Gastroesophageal sphincter (tissue), 4 donors: ENCODE measurements at regions not wholly inside any gene's neighbourhood (a gene's known extent, or its start where the extent isn't known, plus 50 kb on each side); places are given as distances from the start of the nearest gene placed in this dataset.

Experiments
- ATAC-seq: fragments of 150-250 bp; one replicate; pipeline ENCODE4 v1.9.1; 2016; ENCODE audit warnings: mild to moderate bottlenecking, moderate library complexity
- H3K27ac ChIP-seq, 4 donors: fragments of 200-600 bp; sonication (generic) in 3 of 4; 1 replicate in 3 of 4; 2 replicates in 1 of 4; pipeline ENCODE4 v1.5.1; 2016 to 2019
- H3K27me3 ChIP-seq: fragments of 200-600 bp; sonication (generic); one replicate; pipeline ENCODE4 v1.5.1; 2019
- H3K36me3 ChIP-seq, 2 donors: fragments of 200-600 bp; sonication (generic); one replicate each; pipeline ENCODE4 v1.5.1; 2019; ENCODE audit warnings: control low read depth in 1 of 2
- H3K4me1 ChIP-seq, 3 donors: fragments of 200-600 bp; sonication (generic); 1 replicate in 2 of 3; 2 replicates in 1 of 3; pipeline ENCODE4 v1.5.1; 2016 to 2019; ENCODE audit warnings: control low read depth in 2 of 3
- H3K4me3 ChIP-seq, 2 donors: fragments of 200-600 bp; sonication (generic); one replicate each; pipeline ENCODE4 v1.5.1; 2019; ENCODE audit warnings: mild to moderate bottlenecking in 1 of 2, moderate library complexity in 1 of 2
- H3K9me3 ChIP-seq, 3 donors: fragments of 200-600 bp; sonication (generic); one replicate each; pipeline ENCODE4 v1.5.1; 2017 to 2019; ENCODE audit warnings: control low read depth in 2 of 3
- CTCF ChIP-seq, 4 experiments: fragments of 200-600 bp in 2 of 4; fragments of 450-650 bp in 2 of 4; sonication (generic) in 1 of 4; IDR thresholded peaks; one replicate each; pipeline ENCODE4 v1.5.1; 2017 to 2019; ENCODE audit warnings: antibody characterized with exemption in 4 of 4, mild to moderate bottlenecking in 2 of 4, moderate library complexity in 2 of 4
- EP300 ChIP-seq: sonication (generic); formaldehyde crosslinking; IDR thresholded peaks from one replicate; pipeline ENCODE4 v1.6.1; 2017; ENCODE audit warnings: antibody characterized with exemption, mild to moderate bottlenecking
- POLR2A ChIP-seq, 2 donors: fragments of 450-650 bp; IDR thresholded peaks; one replicate each; pipeline ENCODE4 v1.6.1; 2017; ENCODE audit warnings: antibody characterized with exemption in 2 of 2, mild to moderate bottlenecking in 2 of 2, moderate library complexity in 1 of 2
- POLR2AphosphoS5 ChIP-seq: sonication (generic); formaldehyde crosslinking; IDR thresholded peaks from one replicate; pipeline ENCODE4 v1.6.1; 2017; ENCODE audit warnings: antibody characterized with exemption
- WGBS, 2 donors: methylation state at CpG; one replicate each; pipeline ENCODE4 v1.1.5; 2018; ENCODE audit warnings: low coverage in 1 of 2; 5-methylcytosine and 5-hydroxymethylcytosine counted together

GRCh38 chr2:236700703-236701102, 131.1 kb downstream of the ACKR3 start:
- no peak for ATAC-seq
- H3K4me3 ChIP-seq: no peak overlapping the region
- H3K27me3 ChIP-seq: no peaks in the 10 kb centered on the region
- no peak overlapping the region for H3K27ac ChIP-seq
- no peaks in the 10 kb centered on the region for H3K9me3 ChIP-seq
- no peaks in the 10 kb centered on the region for H3K4me1 ChIP-seq
- WGBS, 2 donors: 83 to 100% methylated on average over 1 to 3 of the region's 4 CpGs
- no peaks in the 10 kb centered on the region for H3K36me3 ChIP-seq
- TF ChIP-seq EP300: no peak
- TF ChIP-seq POLR2A (IDR thresholded peaks at IDR 0.05): no peak
- no peak for TF ChIP-seq CTCF (IDR thresholded peaks at IDR 0.05)
- TF ChIP-seq POLR2AphosphoS5: no peak

- H3K36me3 ChIP-seq: no peaks in the 10 kb centered on the region
- WGBS, 2 donors: 84 to 90% methylated on average over 8 to 11 of the region's 14 CpGs
- TF ChIP-seq POLR2A (IDR thresholded peaks at IDR 0.05) (no peak), POLR2AphosphoS5 (no peak), CTCF (IDR thresholded peaks at IDR 0.05) (no peak)
Measured at GRCh38 chr2:236702657-236703372, 133.2 kb downstream of the ACKR3 start.

GRCh38 chr2:236703373-236703709, 133.7 kb downstream of the ACKR3 start:
- no peaks in the 10 kb centered on the region for H3K4me1 ChIP-seq
- no peaks in the 10 kb centered on the region for H3K36me3 ChIP-seq
- TF ChIP-seq POLR2A (IDR thresholded peaks at IDR 0.05): no peak
- no peak for TF ChIP-seq CTCF (IDR thresholded peaks at IDR 0.05)
- no peak for TF ChIP-seq EP300
- TF ChIP-seq POLR2AphosphoS5: no peak
- H3K4me3 ChIP-seq: no peak overlapping the region
- no peaks in the 10 kb centered on the region for H3K27me3 ChIP-seq
- no peak for ATAC-seq
- 100% methylated on average over 1 of the region's 2 CpGs; no CpG with 5 or more reads in 1 of the 2 donors for WGBS, 2 donors
- H3K9me3 ChIP-seq: no peaks in the 10 kb centered on the region
- H3K27ac ChIP-seq: no peak overlapping the region

More at GRCh38 chr2:236702657-236703372, 133.2 kb downstream of the ACKR3 start:
- Histone ChIP-seq H3K4me3 (no peak overlapping the region), H3K27me3 (no peaks in the 10 kb centered on the region), H3K9me3 (no peaks in the 10 kb centered on the region), H3K27ac (no peak overlapping the region), H3K4me1 (no peaks in the 10 kb centered on the region)
- no peak for ATAC-seq

- H3K27me3 ChIP-seq: no peaks in the 10 kb centered on the region
- H3K36me3 ChIP-seq: no peaks in the 10 kb centered on the region
- TF ChIP-seq POLR2A (IDR thresholded peaks at IDR 0.05): no peak
- TF ChIP-seq POLR2AphosphoS5: no peak
- TF ChIP-seq EP300: no peak
- H3K9me3 ChIP-seq: no peaks in the 10 kb centered on the region
- no peak overlapping the region for H3K27ac ChIP-seq
- no peaks in the 10 kb centered on the region for H3K4me1 ChIP-seq
- ATAC-seq: no peak
- H3K4me3 ChIP-seq: no peak overlapping the region
- 77% methylated on average over 5 of the region's 10 CpGs; no CpG with 5 or more reads in 1 of the 2 donors for WGBS, 2 donors
Measured at GRCh38 chr2:236703906-236704305, 134.3 kb downstream of the ACKR3 start.

- no peak overlapping the region for H3K27ac ChIP-seq
- TF ChIP-seq EP300 (no peak), CTCF (IDR thresholded peaks at IDR 0.05) (no peak), POLR2AphosphoS5 (no peak)
- no peaks in the 10 kb centered on the region for H3K36me3 ChIP-seq
- no peaks in the 10 kb centered on the region for H3K4me1 ChIP-seq
- no peak for ATAC-seq
- no peaks in the 10 kb centered on the region for H3K27me3 ChIP-seq
- no peak overlapping the region for H3K4me3 ChIP-seq
- WGBS, 2 donors: 68 to 93% methylated on average over 3 to 4 of the region's 6 CpGs
- H3K9me3 ChIP-seq: no peaks in the 10 kb centered on the region
Measured at GRCh38 chr2:236704887-236705286, 135.3 kb downstream of the ACKR3 start.
